IMR-90 (cell line): ENCODE measurements at regions not wholly inside any gene's neighbourhood (a gene's known extent, or its start where the extent isn't known, plus 50 kb on each side); places are given as distances from the start of the nearest gene placed in this dataset.

Experiments used
- ATAC-seq: fragments of 200-7000 bp; cut with Tn5 transposase; 2 replicates; pipeline ENCODE4 v1.9.1; 2020; ENCODE audit warnings: low read depth, mild to moderate bottlenecking, moderate library complexity
- BruUV-seq: library from RNA; stranded (reverse); fragments of 400-500 nt; replicated peaks from 2 replicates; lab custom pipeline; 2021; lab: Mats Ljungman, UMichigan
- CTCF ChIA-PET: fragments of 300-600 bp; formaldehyde crosslinking; extraction: SDS; loops from one replicate; lab custom pipeline; 2021; ENCODE audit warnings: antibody characterized with exemption; lab: Yijun Ruan, JAX
- POLR2A ChIA-PET: fragments of 300-600 bp; sonication (Branson Sonifier 250); formaldehyde crosslinking; loops from one replicate; lab custom pipeline; 2022; ENCODE audit warnings: antibody characterized with exemption; ENCODE audit not compliant: unreplicated experiment; lab: Charles Lee
- DNase-seq: peaks from one replicate; pipeline ENCODE4 v3.0.0; 2013
- H2AFZ ChIP-seq: replicated peaks from 2 replicates; pipeline ENCODE3; 2013; ENCODE audit warnings: low read length, mild to moderate bottlenecking; ENCODE audit not compliant: poor library complexity
- H2AK5ac ChIP-seq: 2 replicates; pipeline ENCODE4 v1.6.1; 2013; ENCODE audit warnings: low read depth, low read length, inconsistent platforms
- H2AK9ac ChIP-seq: replicated peaks from 2 replicates; pipeline ENCODE3; 2013; ENCODE audit warnings: mild to moderate bottlenecking, low read depth, low read length, moderate library complexity; ENCODE audit not compliant: poor library complexity
- H2BK120ac ChIP-seq: 2 replicates; pipeline ENCODE4 v1.6.1; 2013; ENCODE audit warnings: low read depth, low read length, inconsistent platforms
- H2BK15ac ChIP-seq: 3 replicates; pipeline ENCODE4 v1.6.1; 2013; ENCODE audit warnings: low read depth, low read length, inconsistent platforms
- H2BK20ac ChIP-seq: 2 replicates; pipeline ENCODE4 v1.6.1; 2013; ENCODE audit warnings: low read depth, mild to moderate bottlenecking, inconsistent platforms, low read length, moderate library complexity
- H2BK5ac ChIP-seq: 2 replicates; pipeline ENCODE4 v1.6.1; 2013; ENCODE audit warnings: mild to moderate bottlenecking, low read depth, low read length, inconsistent platforms; ENCODE audit not compliant: poor library complexity, severe bottlenecking
- H3K14ac ChIP-seq: replicated peaks from 2 replicates; pipeline ENCODE4 v1.6.1; 2013; ENCODE audit warnings: low read depth, low read length, inconsistent platforms
- H3K18ac ChIP-seq: 2 replicates; pipeline ENCODE4 v1.6.1; 2013; ENCODE audit warnings: low read depth, low read length, control low read depth
- H3K23ac ChIP-seq: 2 replicates; pipeline ENCODE4 v1.6.1; 2013; ENCODE audit warnings: low read depth, low read length, inconsistent platforms
- H3K27ac ChIP-seq: 2 replicates; pipeline ENCODE4 v1.5.1; 2013; ENCODE audit warnings: mild to moderate bottlenecking, control low read depth, low read length; ENCODE audit not compliant: insufficient read depth
- H3K27me3 ChIP-seq: 2 replicates; pipeline ENCODE4 v1.6.1; 2013; ENCODE audit warnings: low read length; ENCODE audit not compliant: control insufficient read depth, insufficient read depth
- H3K36me3 ChIP-seq: 2 replicates; pipeline ENCODE4 v1.6.1; 2013; ENCODE audit warnings: low read length, mixed read lengths; ENCODE audit not compliant: control insufficient read depth, insufficient read depth
- H3K4ac ChIP-seq: 2 replicates; pipeline ENCODE4 v1.6.1; 2013; ENCODE audit warnings: low read depth, low read length, inconsistent platforms
- H3K4me1 ChIP-seq: 2 replicates; pipeline ENCODE4 v1.6.1; 2013; ENCODE audit warnings: low read length, mixed read lengths; ENCODE audit not compliant: control insufficient read depth, insufficient read depth
- H3K4me2 ChIP-seq: 2 replicates; pipeline ENCODE4 v1.6.1; 2013; ENCODE audit warnings: low read depth, mild to moderate bottlenecking, control low read depth, low read length, moderate library complexity
- H3K4me3 ChIP-seq: 2 replicates; pipeline ENCODE4 v1.5.1; 2013; ENCODE audit warnings: low read depth, mild to moderate bottlenecking, control low read depth, low read length, moderate library complexity; ENCODE audit not compliant: insufficient read depth
- H3K56ac ChIP-seq: 2 replicates; pipeline ENCODE4 v1.6.1; 2013; ENCODE audit warnings: low read length, inconsistent platforms; ENCODE audit not compliant: insufficient read depth; ENCODE audit errors: extremely low read depth
- H3K79me1 ChIP-seq, 2 experiments: 2 replicates each; pipeline ENCODE4 v1.6.1; 2013; ENCODE audit warnings: low read length in 2 of 2, inconsistent platforms in 1 of 2, low read depth in 1 of 2
- H3K9ac ChIP-seq: 2 replicates; pipeline ENCODE4 v1.6.1; 2013; ENCODE audit warnings: low read depth, low read length, control low read depth
- H3K9me1 ChIP-seq: 2 replicates; pipeline ENCODE4 v1.6.1; 2013; ENCODE audit warnings: low read length, inconsistent platforms; ENCODE audit not compliant: insufficient read depth
- H3K9me3 ChIP-seq: 2 replicates; pipeline ENCODE4 v1.6.1; 2013; ENCODE audit warnings: low read length; ENCODE audit not compliant: control insufficient read depth, insufficient read depth
- H4K20me1 ChIP-seq: 2 replicates; pipeline ENCODE4 v1.6.1; 2013; ENCODE audit warnings: low read length, inconsistent platforms; ENCODE audit not compliant: insufficient read depth
- H4K5ac ChIP-seq: 2 replicates; pipeline ENCODE4 v1.6.1; 2013; ENCODE audit warnings: mild to moderate bottlenecking, low read depth, low read length, control low read depth
- H4K8ac ChIP-seq, 2 experiments: 2 replicates each; pipeline ENCODE4 v1.6.1; 2013; ENCODE audit warnings: low read depth in 2 of 2, low read length in 2 of 2, control low read depth in 1 of 2, inconsistent platforms in 1 of 2
- H4K91ac ChIP-seq: 2 replicates; pipeline ENCODE4 v1.6.1; 2013; ENCODE audit warnings: low read depth, low read length, inconsistent platforms; ENCODE audit not compliant: insufficient read depth
- BHLHE40 ChIP-seq: fragments of 150-350 bp; IDR thresholded peaks from 2 replicates; pipeline ENCODE4 v1.6.1; 2016; ENCODE audit warnings: mild to moderate bottlenecking, low read depth, low read length
- CEBPB ChIP-seq: IDR thresholded peaks from 2 replicates; pipeline ENCODE4 v1.6.1; 2012; ENCODE audit warnings: low read depth, low read length, improper control_type of control experiment
- CHD1 ChIP-seq: IDR thresholded peaks from 2 replicates; pipeline ENCODE4 v1.6.1; 2012; ENCODE audit warnings: low read depth, low read length, improper control_type of control experiment
- FOS ChIP-seq: fragments of 150-350 bp; IDR thresholded peaks from 2 replicates; pipeline ENCODE4 v1.6.1; 2016; ENCODE audit warnings: low read depth, low read length
- MAFK ChIP-seq: IDR thresholded peaks from 2 replicates; pipeline ENCODE4 v1.6.1; 2012; ENCODE audit warnings: low read depth, low read length, improper control_type of control experiment
- RFX5 ChIP-seq: IDR thresholded peaks from 2 replicates; pipeline ENCODE4 v1.8.0; 2012; ENCODE audit warnings: low read depth, mild to moderate bottlenecking, low read length, moderate library complexity
- WGBS, 2 experiments: methylation state at CpG; one replicate each; pipeline versions ENCODE4 v1.1.5 to v1.1.7; 2013; ENCODE audit warnings: missing lambda C conversion rate in 2 of 2; ENCODE audit not compliant: insufficient read length in 1 of 2; ENCODE audit errors: extremely low coverage in 2 of 2; 5-methylcytosine and 5-hydroxymethylcytosine counted together
- dilution Hi-C: fragments of 300-500 bp; cut with HindIII; formaldehyde crosslinking; loops from one replicate; pipeline ENCODE4 v1.14.3; 2018; ENCODE audit warnings: low sequenced_read_pairs; ENCODE audit not compliant: unreplicated experiment
- in situ Hi-C: fragments of 300-500 bp; cut with MboI; formaldehyde crosslinking; loops from 3 replicates; pipeline ENCODE4 v1.14.3; 2019; ENCODE audit warnings: low sequenced_read_pairs, inconsistent platforms, mixed read lengths
- intact Hi-C: fragments of 100-400 bp; cut with micrococcal nuclease; formaldehyde crosslinking; loops from 2 replicates; pipeline ENCODE4 v1.10.0; 2022

DNA sequence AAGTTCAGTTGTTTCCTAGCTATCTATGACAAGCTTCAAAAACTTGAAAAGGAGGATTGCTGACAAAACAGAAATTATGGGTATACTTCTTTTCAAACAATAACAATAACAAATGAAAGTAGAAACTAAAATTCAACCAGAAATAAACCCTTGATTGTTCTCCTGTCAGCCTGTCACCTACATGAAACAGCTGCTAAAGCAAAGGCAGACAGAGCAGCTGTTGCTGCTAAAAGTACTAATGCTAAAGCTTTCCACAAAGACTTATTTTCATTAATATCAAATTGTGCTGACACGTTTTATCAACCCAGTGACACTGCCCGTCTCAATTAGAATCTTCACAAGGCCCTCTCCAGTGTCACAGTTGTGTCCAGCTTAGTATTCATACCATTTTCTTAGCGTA is 533.2 kb upstream of the GBE1 start:
- Histone ChIP-seq H2BK120ac (no peak overlapping the region), H2BK15ac (no peak overlapping the region), H4K8ac (no peak overlapping the region), H2BK20ac (no peak overlapping the region), H3K14ac (no peak overlapping the region), H4K20me1 (no peaks in the 10 kb centered on the region), H2AK9ac (no peak overlapping the region), H3K27ac (no peak overlapping the region), H3K4me3 (no peak overlapping the region), H3K9me3 (peaks cover 2% of the 10 kb centered on the region; the same call in 1 of the 2 replicates), H3K4ac (no peak overlapping the region), H3K36me3 (no peaks in the 10 kb centered on the region), H3K27me3 (no peaks in the 10 kb centered on the region), H3K56ac (no peak overlapping the region), H3K23ac (no peak overlapping the region), H4K91ac (no peak overlapping the region), H3K79me1 (no peaks in the 10 kb centered on the region), H3K18ac (no peak overlapping the region), H3K4me1 (no peaks in the 10 kb centered on the region), H3K9me1 (no peaks in the 10 kb centered on the region), H4K5ac (no peak overlapping the region), H2AFZ (no peak overlapping the region), H2AK5ac (no peak overlapping the region), H2BK5ac (no peak overlapping the region), H3K9ac (no peak overlapping the region), H3K4me2 (no peak overlapping the region)
- CTCF ChIA-PET = no interaction called here
- POLR2A ChIA-PET = no interaction called here
- TF ChIP-seq FOS (no peak), MAFK (no peak), CEBPB (no peak), BHLHE40 (no peak), CHD1 (no peak), RFX5 (no peak)
- intact Hi-C loops = no loop called here
- ATAC-seq (no peak), DNase-seq (no peak)
- no TSS peak for BruUV-seq
- in situ Hi-C loops = no loop called here
- dilution Hi-C loops = no loop called here
- WGBS, 2 experiments = no CpG with 5 or more reads among the region's 3 CpGs
